HG03342 (cell line): ENCODE measurements at regions not wholly inside any gene's neighbourhood (a gene's known extent, or its start where the extent isn't known, plus 50 kb on each side); places are given as distances from the start of the nearest gene placed in this dataset.

Experiments used
- ATAC-seq: cut with Tn5 transposase; IDR thresholded peaks from one replicate; pipeline ENCODE4 v1.9.1; 2021; ENCODE audit warnings: mild to moderate bottlenecking, moderate library complexity; ENCODE audit not compliant: unreplicated experiment

- ATAC-seq: no peak
Observed at GRCh38 chr16:16865374-16865773, 486.4 kb downstream of the NPIPA7 start.

- no peak for ATAC-seq
Observed at GRCh38 chr16:16867973-16868372, 489.0 kb downstream of the NPIPA7 start.

GRCh38 chr16:16868727-16869126 is 489.8 kb downstream of the NPIPA7 start:
- ATAC-seq: no peak

DNA sequence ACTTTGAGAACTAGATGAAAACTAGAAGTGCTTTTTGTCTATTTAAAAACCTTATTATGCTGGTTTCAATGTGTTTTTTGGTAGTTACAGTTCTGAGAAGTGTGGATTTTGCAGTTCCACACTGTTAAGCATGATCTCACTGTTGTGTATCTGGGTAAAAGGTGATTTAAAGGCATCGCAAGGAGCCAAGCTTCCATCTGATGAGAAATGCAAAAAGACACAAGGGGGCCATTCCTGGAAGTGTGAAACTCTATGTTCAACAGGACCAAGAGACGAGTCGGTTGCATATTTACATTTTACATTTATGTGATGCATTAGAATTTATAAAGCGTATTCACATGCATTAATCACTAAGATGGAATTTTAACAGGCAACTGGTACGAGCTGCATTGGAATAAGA is 490.8 kb downstream of the NPIPA7 start:
- ATAC-seq: no peak

- ATAC-seq: no peak
Observed at GRCh38 chr16:16871196-16871595, 492.3 kb downstream of the NPIPA7 start.

DNA sequence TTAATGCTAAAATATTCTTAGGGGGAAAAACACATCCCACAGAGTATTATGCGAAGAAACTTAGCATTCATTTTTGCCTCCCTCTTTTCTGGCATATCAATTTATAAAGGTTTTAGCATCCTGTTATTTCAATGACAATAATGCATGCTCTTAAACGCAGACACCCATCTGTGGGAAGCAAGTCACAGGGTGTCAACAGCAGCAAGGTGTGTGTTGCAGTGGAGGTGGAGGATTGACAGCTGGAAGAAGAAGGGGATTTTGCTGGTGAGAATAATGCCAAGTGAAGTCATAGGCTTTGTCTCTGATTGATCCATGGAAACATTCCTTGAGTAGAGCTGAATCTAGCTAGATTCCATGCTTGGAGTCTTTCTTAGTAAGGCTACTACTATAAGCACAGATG is 498.1 kb downstream of the NPIPA7 start:
- no peak for ATAC-seq

GRCh38 chr16:16879567-16880251 is 500.8 kb downstream of the NPIPA7 start:
- ATAC-seq: no peak

DNA sequence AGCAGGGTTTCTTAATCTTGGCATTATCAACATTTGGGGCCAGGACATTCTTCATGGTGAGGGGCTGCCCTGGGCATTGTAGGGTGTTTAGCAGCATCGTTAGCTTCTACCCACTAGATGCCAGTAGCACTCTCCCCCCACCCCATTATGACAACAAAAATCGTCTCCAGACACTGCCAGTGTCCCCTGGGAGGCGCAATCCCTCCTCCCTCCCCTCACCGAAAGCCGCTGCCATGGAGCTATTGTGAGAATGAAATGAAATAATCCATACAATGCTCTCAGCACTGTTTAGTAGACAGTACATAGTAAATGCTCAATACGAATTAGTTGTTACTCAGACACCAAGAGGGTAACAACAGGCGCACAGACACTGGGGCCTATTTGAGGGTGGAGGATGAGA is 502.9 kb downstream of the NPIPA7 start:
- no peak for ATAC-seq

DNA sequence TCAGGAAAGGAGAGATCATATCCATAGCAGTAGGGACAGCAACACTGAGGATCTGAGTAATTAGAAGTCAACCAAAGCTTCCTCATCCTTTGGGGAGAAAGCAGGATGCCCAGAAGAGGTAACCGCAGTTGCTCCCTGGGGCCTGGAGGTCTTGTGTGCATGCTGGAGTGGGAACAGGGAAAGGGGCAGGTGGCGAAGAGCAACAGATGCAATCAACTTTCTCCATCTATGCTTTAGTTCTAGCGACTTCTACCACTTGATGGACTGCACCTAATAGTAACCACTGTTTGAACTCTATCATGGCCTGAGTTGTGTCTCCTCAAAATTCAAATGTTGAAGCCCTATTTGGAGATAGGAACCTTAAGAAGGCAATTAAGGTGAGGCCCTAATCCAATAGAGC is 503.8 kb downstream of the NPIPA7 start:
- ATAC-seq: no peak

GRCh38 chr16:16884451-16884850 is 505.5 kb downstream of the NPIPA7 start:
- ATAC-seq: no peak

GRCh38 chr16:16887193-16887592 is 508.3 kb downstream of the NPIPA7 start:
- ATAC-seq: no peak

DNA sequence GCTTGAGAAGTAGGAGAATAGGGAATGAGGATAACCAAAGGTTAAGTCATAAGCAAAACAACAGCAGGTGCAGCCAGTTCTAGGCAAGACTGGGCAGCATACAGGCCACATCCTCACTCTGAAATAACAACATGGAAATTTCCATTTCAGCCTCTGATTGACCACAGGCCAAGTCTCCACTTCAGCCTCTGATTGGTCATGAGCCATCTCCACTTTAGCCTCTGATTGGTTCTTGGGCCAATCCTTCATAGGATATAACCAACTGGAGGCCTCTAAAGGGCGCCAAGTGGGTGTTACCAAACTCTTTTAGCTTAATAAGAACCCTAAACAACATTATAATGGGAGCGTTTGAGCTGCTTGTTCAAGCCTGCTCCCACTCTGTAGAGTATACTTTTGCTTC is 512.0 kb downstream of the NPIPA7 start:
- ATAC-seq: no peak

GRCh38 chr16:16904601-16905000 is 525.7 kb downstream of the NPIPA7 start:
- ATAC-seq: no peak

- ATAC-seq: no peak
Observed at GRCh38 chr16:16905850-16906249, 526.9 kb downstream of the NPIPA7 start.

DNA sequence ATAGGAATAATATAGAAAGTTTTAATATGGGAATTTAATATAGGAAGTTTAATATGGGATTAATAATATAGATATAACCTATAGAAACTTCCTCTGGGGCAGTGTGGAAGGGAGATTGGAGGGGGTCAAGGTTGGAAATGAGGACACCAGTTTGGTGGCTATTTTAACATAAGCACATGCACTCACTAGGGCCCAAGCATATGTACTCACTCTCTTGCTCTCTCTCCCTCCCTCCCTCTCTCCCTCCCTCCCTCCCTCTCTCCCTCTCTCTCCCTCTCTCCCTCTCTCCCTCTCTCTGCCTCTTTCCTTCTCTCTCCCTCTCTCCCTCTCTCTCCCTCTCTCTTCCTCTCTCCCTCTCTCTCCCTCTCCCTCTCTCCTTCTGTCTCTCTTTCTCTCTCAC is 528.1 kb downstream of the NPIPA7 start:
- no peak for ATAC-seq

DNA sequence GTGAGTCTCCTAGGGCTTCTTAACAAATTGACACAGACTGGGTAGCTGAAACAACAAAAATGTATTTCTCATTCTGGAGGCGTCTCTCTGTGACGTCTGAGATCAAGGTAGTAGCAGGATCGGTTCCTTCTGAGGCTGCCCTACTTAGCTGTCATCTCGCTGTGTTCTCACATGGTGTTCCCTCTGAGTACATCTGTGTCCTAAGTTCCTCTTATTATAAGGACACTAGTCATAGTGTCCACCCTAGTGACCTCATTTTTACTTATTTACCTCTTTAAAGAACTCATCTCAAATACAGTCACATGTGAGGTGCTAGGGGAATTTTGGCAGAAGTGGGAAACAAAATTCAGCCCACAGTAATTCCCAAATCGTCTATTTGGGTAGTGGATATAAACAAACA is 529.1 kb downstream of the NPIPA7 start:
- no peak for ATAC-seq

GRCh38 chr16:16909126-16909525 is 530.2 kb downstream of the NPIPA7 start:
- ATAC-seq: no peak

DNA sequence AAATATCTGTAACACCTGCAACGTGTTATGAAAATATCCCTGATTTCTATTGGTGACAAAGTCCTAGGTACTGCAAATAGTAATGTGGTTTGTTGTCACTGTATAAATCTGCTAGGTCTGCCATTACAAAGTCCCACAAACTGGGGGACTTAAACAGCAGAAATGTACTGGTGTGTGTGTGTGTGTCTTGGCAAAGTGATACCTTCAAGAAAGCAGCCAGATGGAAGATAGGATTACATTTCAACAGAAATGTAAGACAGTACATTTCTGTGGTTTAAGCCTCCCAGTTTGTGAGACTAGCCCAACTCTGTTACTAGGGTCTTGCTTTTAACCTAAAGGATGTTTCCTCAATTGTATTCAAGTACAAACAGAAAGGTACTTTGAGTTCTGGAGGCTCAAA is 531.7 kb downstream of the NPIPA7 start:
- ATAC-seq: no peak

GRCh38 chr16:16915771-16916170 is 536.8 kb downstream of the NPIPA7 start:
- no peak for ATAC-seq

- ATAC-seq: no peak
Observed at GRCh38 chr16:16917191-16917785, 538.3 kb downstream of the NPIPA7 start.

GRCh38 chr16:16923479-16923878 is 544.5 kb downstream of the NPIPA7 start:
- ATAC-seq: no peak

GRCh38 chr16:16924613-16925012 is 545.7 kb downstream of the NPIPA7 start:
- no peak for ATAC-seq

- no peak for ATAC-seq
Observed at GRCh38 chr16:16925432-16925831, 545.3 kb downstream of the XYLT1 start.
